HG03108 (cell line): ENCODE measurements at regions not wholly inside any gene's neighbourhood (a gene's known extent, or its start where the extent isn't known, plus 50 kb on each side); places are given as distances from the start of the nearest gene placed in this dataset.
"Not testable (repeated sequence)": the region's sequence is repeated elsewhere in the genome, so short reads cannot be mapped to it uniquely, and the experiment has no call there.

Source experiments
- ATAC-seq: cut with Tn5 transposase; IDR thresholded peaks from one replicate; pipeline ENCODE4 v1.9.1; 2021; ENCODE audit warnings: moderate library complexity; ENCODE audit not compliant: unreplicated experiment

DNA sequence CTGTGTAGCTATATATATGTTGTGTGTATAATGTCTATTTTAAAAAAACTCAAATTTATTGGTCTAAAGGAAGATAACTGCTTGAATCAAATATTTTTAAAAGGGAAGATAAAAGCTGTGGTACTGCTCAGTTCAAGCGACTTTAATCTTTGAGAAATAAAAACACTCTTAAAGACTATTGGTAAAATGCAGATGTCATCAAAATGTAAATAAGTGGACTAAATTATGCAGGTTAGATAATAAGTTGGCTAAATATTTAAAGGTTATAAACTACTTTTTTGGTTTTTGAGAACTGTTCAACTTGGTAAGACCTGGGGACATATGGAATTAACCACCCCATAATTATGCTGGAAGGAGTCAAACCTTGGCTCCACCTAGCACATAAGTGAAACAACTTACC is 144.7 kb upstream of the ITM2A start:
- no peak for ATAC-seq

DNA sequence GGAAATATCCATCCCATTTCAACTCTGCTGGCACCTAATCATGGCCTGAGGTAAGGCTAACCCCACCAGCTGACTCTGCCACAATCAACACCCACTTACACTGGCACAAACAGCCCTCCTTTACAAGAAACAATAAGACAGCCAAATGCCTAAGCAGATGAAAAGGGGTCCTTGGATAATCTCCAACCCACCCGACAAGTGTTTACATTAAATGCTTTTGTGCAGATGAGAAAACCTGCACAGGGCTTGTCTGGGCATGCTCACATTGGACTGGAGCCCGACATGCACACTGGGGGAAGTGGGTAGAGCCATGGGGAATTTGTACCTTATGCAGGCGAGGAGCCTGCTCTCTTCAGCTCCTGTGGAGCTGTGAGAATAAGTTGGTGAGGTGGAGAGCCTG is 138.9 kb upstream of the ITM2A start:
- ATAC-seq = no peak

DNA sequence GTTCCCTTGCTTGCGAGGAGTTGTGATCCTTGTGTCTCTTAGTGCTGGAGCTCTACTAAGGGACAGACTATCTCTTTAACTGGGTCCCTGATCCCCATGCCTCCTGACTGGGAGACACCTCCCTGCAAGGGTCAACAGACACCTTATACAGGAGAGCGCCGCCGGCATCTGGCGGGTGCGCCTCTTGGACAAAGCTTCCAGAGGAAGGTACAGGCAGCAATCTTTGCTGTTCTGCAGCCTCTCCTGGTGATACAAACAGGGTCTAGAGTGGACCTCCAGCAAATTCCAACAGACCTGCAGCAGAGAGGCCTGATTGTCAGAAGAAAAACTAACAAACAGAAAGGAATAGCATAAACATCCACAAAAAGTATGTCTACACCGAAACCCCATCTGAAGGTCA is 115.6 kb upstream of the ITM2A start:
- no peak for ATAC-seq

DNA sequence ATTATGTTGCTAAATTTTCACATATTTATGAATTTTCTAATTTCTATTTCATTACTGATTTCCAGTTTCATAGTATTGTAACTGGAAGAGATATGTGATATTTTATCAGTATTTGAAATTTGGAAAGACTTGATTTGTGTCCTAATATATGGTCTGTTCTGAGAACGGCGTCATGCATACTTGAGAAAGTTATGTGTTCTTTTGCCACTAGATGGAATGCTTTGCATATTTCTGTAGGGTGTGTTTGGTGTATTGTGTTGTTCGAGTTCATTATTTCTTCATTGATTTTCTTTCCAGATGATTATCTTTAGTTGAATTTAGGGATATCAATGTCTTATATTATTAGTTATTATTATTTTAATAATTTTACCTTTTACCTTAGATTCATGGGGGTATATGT is 110.6 kb upstream of the ITM2A start:
- no peak for ATAC-seq

DNA sequence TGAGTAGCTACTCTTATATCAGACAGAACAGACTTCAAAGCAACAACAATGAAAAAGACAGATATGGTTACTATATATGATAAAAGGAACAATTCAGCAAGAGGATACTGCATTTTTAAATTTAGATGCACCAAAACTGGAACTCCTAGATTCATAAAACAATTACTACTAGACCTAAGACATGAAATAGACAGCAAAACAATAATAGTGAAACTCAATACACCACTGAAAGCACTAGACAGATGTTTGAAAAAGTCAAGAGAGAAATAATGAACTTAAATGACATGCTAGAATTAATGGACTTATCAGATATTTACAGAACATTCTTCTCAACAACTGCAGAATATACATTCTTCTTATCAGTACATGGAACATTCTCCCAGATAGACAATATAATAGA is 99.5 kb upstream of the ITM2A start:
- ATAC-seq = no peak

DNA sequence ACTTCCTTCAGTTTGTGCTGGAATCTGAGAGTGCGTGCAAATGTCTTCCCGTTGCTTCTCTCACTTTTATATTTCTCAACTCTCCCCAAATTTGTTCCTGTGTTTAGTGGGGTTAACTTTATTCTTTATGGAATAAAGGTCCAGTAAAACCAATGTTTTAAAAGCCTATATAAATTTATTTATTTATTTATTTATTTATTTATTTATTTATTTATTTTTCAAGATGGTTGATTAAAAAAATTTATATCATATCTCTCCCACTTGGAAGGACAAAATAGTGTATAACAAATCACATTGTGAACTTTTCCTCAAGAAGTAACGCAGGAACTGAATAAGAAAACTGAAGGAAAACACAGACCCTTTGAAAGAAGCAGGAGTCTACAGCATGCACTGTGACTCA is 95.3 kb upstream of the ITM2A start:
- no peak for ATAC-seq

DNA sequence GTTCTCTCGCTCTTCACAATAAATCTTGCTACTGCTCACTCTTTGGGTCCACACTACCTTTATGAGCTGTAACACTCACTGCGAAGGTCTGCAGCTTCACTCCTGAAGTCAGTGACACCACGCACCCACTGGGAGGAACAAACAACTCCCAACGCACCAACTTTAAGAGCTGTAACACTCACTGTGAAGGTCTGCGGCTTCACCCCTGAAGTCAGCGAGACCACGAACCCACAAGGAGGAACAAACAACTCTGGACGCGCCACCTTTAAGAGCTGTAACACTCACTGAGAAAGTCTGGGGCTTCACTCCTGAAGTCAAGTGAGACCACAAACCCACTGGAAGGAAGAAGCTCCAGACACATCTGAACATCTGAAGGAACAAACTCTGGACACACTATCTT is 89.5 kb upstream of the ITM2A start:
- not testable (repeated sequence) for ATAC-seq

DNA sequence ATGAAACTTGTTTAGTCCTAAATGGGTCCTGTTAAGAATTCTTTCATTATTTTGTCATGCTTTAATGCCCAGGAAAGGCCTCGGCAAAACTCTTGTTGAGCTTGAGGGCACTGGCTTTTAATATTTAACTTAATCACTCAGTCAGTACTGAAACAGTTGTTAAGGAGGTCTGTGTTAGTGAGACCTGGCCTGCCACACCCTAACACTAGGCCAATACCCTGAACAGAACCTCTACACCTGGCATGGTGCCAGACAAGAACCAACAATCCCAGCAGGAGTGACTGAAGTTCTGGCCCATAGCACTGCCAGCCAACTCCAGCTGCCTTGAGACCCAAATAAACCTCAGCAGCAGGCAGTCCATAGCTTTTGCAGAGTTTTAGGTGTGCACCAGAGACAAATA is 85.7 kb upstream of the ITM2A start:
- ATAC-seq = no peak

DNA sequence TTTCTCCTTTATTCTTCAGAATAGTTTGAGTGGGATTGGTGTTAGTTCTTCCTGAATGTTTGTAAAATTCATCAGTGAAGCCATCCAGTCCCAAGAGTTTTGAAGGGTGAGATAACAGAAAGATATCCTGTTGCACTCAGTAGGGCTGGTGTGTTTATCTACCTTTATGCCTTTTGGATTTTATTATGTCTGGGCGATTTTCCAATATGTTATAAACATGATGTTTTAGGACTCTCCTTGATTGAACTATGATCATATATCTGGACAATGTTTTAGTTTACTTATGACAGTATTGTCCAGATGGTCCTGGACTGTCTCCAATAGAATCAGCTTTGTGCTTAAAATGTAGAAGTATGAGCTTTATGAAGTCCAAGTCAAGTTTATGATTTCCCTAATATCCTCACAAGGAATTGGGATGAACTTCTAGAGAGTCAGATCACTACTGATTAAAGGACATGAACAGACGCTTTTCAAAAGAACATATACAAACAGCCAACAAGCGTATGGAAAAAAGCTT is 77.6 kb upstream of the ITM2A start:
- ATAC-seq = no peak

DNA sequence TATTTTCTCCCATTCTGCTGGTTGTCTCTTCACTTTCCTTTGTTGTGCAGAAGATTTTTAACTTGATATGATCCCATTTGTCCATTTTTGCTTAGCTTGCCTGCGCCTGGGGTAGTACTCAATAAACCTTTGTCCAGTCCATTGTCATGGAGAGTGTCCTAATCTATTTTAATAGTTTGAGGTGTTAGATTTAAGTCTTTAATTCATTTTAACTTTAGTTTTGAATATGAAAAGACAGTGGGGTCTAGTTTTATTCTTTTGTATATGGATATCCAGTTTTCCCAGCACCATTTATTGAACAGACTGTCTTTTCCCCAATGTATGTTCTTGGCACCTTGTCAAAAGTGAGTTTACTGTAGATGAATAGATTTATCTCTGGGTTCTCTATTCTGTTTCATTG is 76.0 kb upstream of the ITM2A start:
- no peak for ATAC-seq

DNA sequence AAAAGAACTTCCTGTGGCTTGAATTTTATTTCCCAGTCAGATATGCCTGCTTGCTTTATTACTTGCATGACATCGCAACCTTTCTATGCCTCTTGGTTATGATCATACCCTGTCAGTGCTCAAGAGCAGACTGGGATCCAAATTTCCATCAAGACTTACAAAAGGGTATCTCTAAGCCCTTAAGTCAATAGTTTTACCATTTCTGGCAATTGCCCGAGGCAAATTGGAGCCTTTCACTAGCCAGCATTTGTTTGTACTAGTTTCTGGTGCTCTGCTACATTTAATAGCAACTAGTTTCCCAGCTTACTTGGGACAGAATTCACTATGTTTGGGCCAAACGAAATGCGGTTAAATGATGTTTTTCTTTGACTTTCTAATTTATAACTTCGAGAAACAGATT is 73.2 kb upstream of the ITM2A start:
- no peak for ATAC-seq
